ENCODE measurements at regions not wholly inside any gene's neighbourhood (a gene's known extent, or its start where the extent isn't known, plus 50 kb on each side); places are given as distances from the start of the nearest gene placed in this dataset.

GRCh38 chr3:23071296-23071695, 131.8 kb upstream of the UBE2E2 start:
- no peak for ATAC-seq
- H3K4me1 ChIP-seq = no peaks in the 10 kb centered on the region
- no peaks in the 10 kb centered on the region for H3K9me3 ChIP-seq
- DNase-seq (ENCODE audit: low read depth in 1 of 2, low spot score in 1 of 2) = no peak
- no peak overlapping the region for H3K4me2 ChIP-seq
- TF ChIP-seq, protein P1, sequence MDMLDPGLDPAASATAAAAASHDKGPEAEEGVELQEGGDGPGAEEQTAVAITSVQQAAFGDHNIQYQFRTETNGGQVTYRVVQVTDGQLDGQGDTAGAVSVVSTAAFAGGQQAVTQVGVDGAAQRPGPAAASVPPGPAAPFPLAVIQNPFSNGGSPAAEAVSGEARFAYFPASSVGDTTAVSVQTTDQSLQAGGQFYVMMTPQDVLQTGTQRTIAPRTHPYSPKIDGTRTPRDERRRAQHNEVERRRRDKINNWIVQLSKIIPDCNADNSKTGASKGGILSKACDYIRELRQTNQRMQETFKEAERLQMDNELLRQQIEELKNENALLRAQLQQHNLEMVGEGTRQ (IDR thresholded peaks at IDR 0.05) = no peak
- TF ChIP-seq HOXB13 (CRISPR knock-in tag; IDR thresholded peaks at IDR 0.05; ENCODE audit: low read depth) (no peak), FOSB (CRISPR knock-in tag; IDR thresholded peaks at IDR 0.05) (no peak), MYC (IDR thresholded peaks at IDR 0.05; ENCODE audit: borderline replicate concordance, low read length) (no peak), RNF2 (IDR thresholded peaks at IDR 0.05; ENCODE audit: borderline replicate concordance, low read depth) (no peak), FOXS1 (CRISPR knock-in tag; IDR thresholded peaks at IDR 0.05) (no peak), KDM5A (IDR thresholded peaks at IDR 0.05) (no peak), NR3C1 (IDR thresholded peaks at IDR 0.05) (no peak), MAFK (IDR thresholded peaks at IDR 0.05; ENCODE audit: partially characterized antibody) (no peak), MAZ (IDR thresholded peaks at IDR 0.05; ENCODE audit: borderline replicate concordance, low read depth, low read length) (no peak), ZC3H11A (IDR thresholded peaks at IDR 0.05) (no peak), SREBF2 (IDR thresholded peaks at IDR 0.05) (no peak)
- TF ChIP-seq, protein P2, sequence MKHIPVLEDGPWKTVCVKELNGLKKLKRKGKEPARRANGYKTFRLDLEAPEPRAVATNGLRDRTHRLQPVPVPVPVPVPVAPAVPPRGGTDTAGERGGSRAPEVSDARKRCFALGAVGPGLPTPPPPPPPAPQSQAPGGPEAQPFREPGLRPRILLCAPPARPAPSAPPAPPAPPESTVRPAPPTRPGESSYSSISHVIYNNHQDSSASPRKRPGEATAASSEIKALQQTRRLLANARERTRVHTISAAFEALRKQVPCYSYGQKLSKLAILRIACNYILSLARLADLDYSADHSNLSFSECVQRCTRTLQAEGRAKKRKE (CRISPR knock-in tag; IDR thresholded peaks at IDR 0.05; ENCODE audit: low read depth) = no peak
- H3K4me3 ChIP-seq = no peak overlapping the region
- no peak overlapping the region for H3K27ac ChIP-seq
- FAIRE-seq = no peak
- 2% methylated on average over 2 of the region's 2 CpGs for WGBS (ENCODE audit: missing lambda C conversion rate)
- POLR2A ChIA-PET = no interaction called here
- CTCF ChIA-PET = no interaction called here

- WGBS (ENCODE audit: missing lambda C conversion rate) = 67% methylated on average over 1 of the region's 1 CpG
- no peaks in the 10 kb centered on the region for H3K4me1 ChIP-seq
- no peak for DNase-seq (ENCODE audit: low read depth in 1 of 2, low spot score in 1 of 2)
- H3K4me2 ChIP-seq = no peak overlapping the region
- TF ChIP-seq, protein P2 (CRISPR knock-in tag; IDR thresholded peaks at IDR 0.05; ENCODE audit: low read depth) = no peak
- no peak for TF ChIP-seq POLR2A (IDR thresholded peaks at IDR 0.05; ENCODE audit: low read length)
- no peak for TF ChIP-seq HOXA7 (CRISPR knock-in tag; IDR thresholded peaks at IDR 0.05)
- TF ChIP-seq HMGXB4 (CRISPR knock-in tag; IDR thresholded peaks at IDR 0.05; ENCODE audit: borderline replicate concordance) = no peak
- TF ChIP-seq SMC3 (IDR thresholded peaks at IDR 0.05) = no peak
- no peak for TF ChIP-seq GATA3 (IDR thresholded peaks at IDR 0.05; ENCODE audit: borderline replicate concordance)
- no peak for TF ChIP-seq KDM1A (IDR thresholded peaks at IDR 0.05; ENCODE audit: low read depth)
- no peak for TF ChIP-seq KDM5A (IDR thresholded peaks at IDR 0.05)
- no peak for TF ChIP-seq ZC3H11A (IDR thresholded peaks at IDR 0.05)
- no peak for TF ChIP-seq RARB (CRISPR knock-in tag; IDR thresholded peaks at IDR 0.05)
- no peak for TF ChIP-seq NFE2L2 (conservative IDR thresholded peaks at IDR 0.05; ENCODE audit: low read length)
- no peak for TF ChIP-seq JUN (IDR thresholded peaks at IDR 0.05)
- TF ChIP-seq HDAC2 (IDR thresholded peaks at IDR 0.05) = no peak
- no peak for TF ChIP-seq TP53 (CRISPR knock-in tag; IDR thresholded peaks at IDR 0.05)
- TF ChIP-seq ZSCAN20 (CRISPR knock-in tag; IDR thresholded peaks at IDR 0.05) = no peak
- no peaks in the 10 kb centered on the region for H3K9me3 ChIP-seq
- POLR2A ChIA-PET = no interaction called here
- no peak overlapping the region for H3K4me3 ChIP-seq
- ATAC-seq = no peak
- CTCF ChIA-PET = no interaction called here
- FAIRE-seq = no peak
- H3K27ac ChIP-seq = no peak overlapping the region
Measured at GRCh38 chr3:23071758-23072157, 131.4 kb upstream of the UBE2E2 start.
